Upper lobe of right lung (tissue), 1 donor: ENCODE measurements at regions not wholly inside any gene's neighbourhood (a gene's known extent, or its start where the extent isn't known, plus 50 kb on each side); places are given as distances from the start of the nearest gene placed in this dataset.

Experiments
- ATAC-seq: fragments of 200-7000 bp; cut with Tn5 transposase; one replicate; pipeline ENCODE4 v1.9.1; 2020; ENCODE audit warnings: mild to moderate bottlenecking, moderate library complexity
- DNase-seq: peaks from one replicate; pipeline ENCODE4 v3.0.0-alpha.2; 2020
- H3K27ac ChIP-seq: fragments of 200-600 bp; one replicate; pipeline ENCODE4 v1.8.0; 2022
- H3K27me3 ChIP-seq: fragments of 200-600 bp; one replicate; pipeline ENCODE4 v1.8.0; 2022; ENCODE audit warnings: mild to moderate bottlenecking
- H3K36me3 ChIP-seq: fragments of 200-600 bp; one replicate; pipeline ENCODE4 v1.8.0; 2022
- H3K4me1 ChIP-seq: fragments of 200-600 bp; one replicate; pipeline ENCODE4 v1.8.0; 2022
- H3K4me3 ChIP-seq: fragments of 200-600 bp; one replicate; pipeline ENCODE4 v1.8.0; 2022; ENCODE audit warnings: mild to moderate bottlenecking
- H3K9me3 ChIP-seq: fragments of 200-600 bp; one replicate; pipeline ENCODE4 v1.8.0; 2022
- CTCF ChIP-seq: fragments of 200-600 bp; IDR thresholded peaks from one replicate; pipeline ENCODE4 v1.8.0; 2022; ENCODE audit warnings: antibody characterized with exemption
- intact Hi-C: fragments of 100-400 bp; cut with DNase I; formaldehyde crosslinking; loops from one replicate; pipeline ENCODE4 v1.11.0; 2022
- donor health status: DM: no; HTN: yes; CAD: no; lungs with severe emphysema.

- ATAC-seq = no peak
- Histone ChIP-seq H3K27me3 (no peaks in the 10 kb centered on the region), H3K4me1 (no peaks in the 10 kb centered on the region), H3K36me3 (no peaks in the 10 kb centered on the region), H3K4me3 (no peak overlapping the region), H3K27ac (no peak overlapping the region), H3K9me3 (no peaks in the 10 kb centered on the region)
- TF ChIP-seq CTCF = no peak
- no peak for DNase-seq
- intact Hi-C loops = no loop called here
Measured at GRCh38 chr5:3893527-3893926, 297.9 kb downstream of the IRX1 start.

- no peaks in the 10 kb centered on the region for H3K36me3 ChIP-seq
- no peaks in the 10 kb centered on the region for H3K9me3 ChIP-seq
- H3K27ac ChIP-seq = no peak overlapping the region
- intact Hi-C loops = no loop called here
- no peak for TF ChIP-seq CTCF
- no peaks in the 10 kb centered on the region for H3K27me3 ChIP-seq
- no peak overlapping the region for H3K4me3 ChIP-seq
- DNase-seq = no peak
- no peak for ATAC-seq
- no peaks in the 10 kb centered on the region for H3K4me1 ChIP-seq
Measured at GRCh38 chr5:3893975-3894374, 298.3 kb downstream of the IRX1 start.

- Histone ChIP-seq H3K9me3 (no peaks in the 10 kb centered on the region), H3K36me3 (no peaks in the 10 kb centered on the region), H3K27ac (no peak overlapping the region), H3K27me3 (no peaks in the 10 kb centered on the region), H3K4me1 (no peaks in the 10 kb centered on the region), H3K4me3 (no peak overlapping the region)
- no peak for TF ChIP-seq CTCF
- intact Hi-C loops = no loop called here
- DNase-seq = no peak
- no peak for ATAC-seq
Measured at GRCh38 chr5:3896098-3896497, 300.5 kb downstream of the IRX1 start.

- H3K9me3 ChIP-seq = no peaks in the 10 kb centered on the region
- H3K4me1 ChIP-seq = no peaks in the 10 kb centered on the region
- H3K4me3 ChIP-seq = no peak overlapping the region
- no peaks in the 10 kb centered on the region for H3K27me3 ChIP-seq
- DNase-seq = no peak
- H3K36me3 ChIP-seq = no peaks in the 10 kb centered on the region
- no peak for ATAC-seq
- no peak overlapping the region for H3K27ac ChIP-seq
- intact Hi-C loops = no loop called here
- no peak for TF ChIP-seq CTCF
Measured at GRCh38 chr5:3899093-3899492, 303.5 kb downstream of the IRX1 start.

GRCh38 chr5:3904584-3904983 lies 309.0 kb downstream of the IRX1 start:
- Histone ChIP-seq H3K27me3 (no peaks in the 10 kb centered on the region), H3K36me3 (no peaks in the 10 kb centered on the region), H3K9me3 (no peaks in the 10 kb centered on the region), H3K4me1 (no peaks in the 10 kb centered on the region), H3K27ac (no peak overlapping the region), H3K4me3 (no peak overlapping the region)
- ATAC-seq (no peak), DNase-seq (no peak)
- intact Hi-C loops = no loop called here
- TF ChIP-seq CTCF = no peak

GRCh38 chr5:3905031-3905430 lies 309.4 kb downstream of the IRX1 start:
- no peaks in the 10 kb centered on the region for H3K27me3 ChIP-seq
- H3K36me3 ChIP-seq = no peaks in the 10 kb centered on the region
- no peaks in the 10 kb centered on the region for H3K4me1 ChIP-seq
- no peak overlapping the region for H3K4me3 ChIP-seq
- ATAC-seq (no peak), DNase-seq (no peak)
- H3K27ac ChIP-seq = no peak overlapping the region
- no peak for TF ChIP-seq CTCF
- no peaks in the 10 kb centered on the region for H3K9me3 ChIP-seq
- intact Hi-C loops = no loop called here
